D721Med (cell line): ENCODE measurements at regions not wholly inside any gene's neighbourhood (a gene's known extent, or its start where the extent isn't known, plus 50 kb on each side); places are given as distances from the start of the nearest gene placed in this dataset.
A peak's percentile ranks its signal among the peaks of the same experiment; 100 is the strongest.
"Not testable (repeated sequence)": the region's sequence is repeated elsewhere in the genome, so short reads cannot be mapped to it uniquely, and the experiment has no call there.

Experiments
- DNase-seq: peaks from one replicate; pipeline ENCODE4 v3.0.0; 2011; ENCODE audit warnings: low spot score; ENCODE audit not compliant: insufficient read length
- FAIRE-seq: peaks from 2 replicates; lab custom pipeline; 2011; peaks lifted over from hg19 to GRCh38; lab: Jason Lieb, UNC
- TF ChIP-seq, protein P1 (sequence below): IDR thresholded peaks from 2 replicates; pipeline ENCODE4 v1.5.1; 2012; ENCODE audit warnings: mild to moderate bottlenecking, control low read depth; ENCODE audit not compliant: insufficient read depth; ENCODE audit errors: missing control alignments

DNA sequence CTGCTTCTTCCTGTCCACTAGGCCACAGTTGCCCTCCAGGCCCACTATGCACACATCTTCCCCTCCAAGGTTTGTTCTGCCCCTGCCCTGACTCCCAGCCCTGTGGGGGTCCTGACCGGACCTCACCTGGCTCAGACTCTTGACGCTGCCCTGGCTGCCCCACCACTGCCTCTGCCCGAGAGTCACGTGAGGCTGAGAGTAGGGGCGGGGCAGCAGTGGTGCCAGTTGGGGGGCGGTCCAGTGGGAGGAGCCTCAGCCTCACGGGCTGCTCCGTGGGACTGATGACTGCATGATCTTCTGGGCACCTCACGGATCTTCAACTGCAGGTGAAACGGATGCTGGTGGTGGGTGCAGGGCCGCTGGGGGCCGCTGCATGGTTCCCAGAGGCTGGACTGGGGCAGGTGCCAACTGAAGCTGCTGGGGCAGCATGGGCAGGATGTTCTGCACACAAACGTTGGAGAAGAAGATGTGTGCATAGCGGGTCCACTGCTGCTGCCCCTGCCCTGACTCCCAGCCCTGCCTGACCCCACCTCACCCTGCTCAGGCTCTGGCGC, 77.6 kb downstream of the HHIPL2 start:
- not testable (repeated sequence) for DNase-seq

GRCh38 chr1:222466150-222466865, 81.6 kb downstream of the HHIPL2 start:
- FAIRE-seq, result no peak
- TF ChIP-seq, protein P1, sequence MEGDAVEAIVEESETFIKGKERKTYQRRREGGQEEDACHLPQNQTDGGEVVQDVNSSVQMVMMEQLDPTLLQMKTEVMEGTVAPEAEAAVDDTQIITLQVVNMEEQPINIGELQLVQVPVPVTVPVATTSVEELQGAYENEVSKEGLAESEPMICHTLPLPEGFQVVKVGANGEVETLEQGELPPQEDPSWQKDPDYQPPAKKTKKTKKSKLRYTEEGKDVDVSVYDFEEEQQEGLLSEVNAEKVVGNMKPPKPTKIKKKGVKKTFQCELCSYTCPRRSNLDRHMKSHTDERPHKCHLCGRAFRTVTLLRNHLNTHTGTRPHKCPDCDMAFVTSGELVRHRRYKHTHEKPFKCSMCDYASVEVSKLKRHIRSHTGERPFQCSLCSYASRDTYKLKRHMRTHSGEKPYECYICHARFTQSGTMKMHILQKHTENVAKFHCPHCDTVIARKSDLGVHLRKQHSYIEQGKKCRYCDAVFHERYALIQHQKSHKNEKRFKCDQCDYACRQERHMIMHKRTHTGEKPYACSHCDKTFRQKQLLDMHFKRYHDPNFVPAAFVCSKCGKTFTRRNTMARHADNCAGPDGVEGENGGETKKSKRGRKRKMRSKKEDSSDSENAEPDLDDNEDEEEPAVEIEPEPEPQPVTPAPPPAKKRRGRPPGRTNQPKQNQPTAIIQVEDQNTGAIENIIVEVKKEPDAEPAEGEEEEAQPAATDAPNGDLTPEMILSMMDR, result no peak

More for the DNA sequence above, 77.6 kb downstream of the HHIPL2 start:
- not testable (repeated sequence) for FAIRE-seq

GRCh38 chr1:222465211-222466041, 82.5 kb downstream of the HHIPL2 start:
- DNase-seq, result peak; percentile 86
- no peak for FAIRE-seq
- TF ChIP-seq, protein P1, result peak; percentile 99

More at GRCh38 chr1:222466150-222466865, 81.6 kb downstream of the HHIPL2 start:
- DNase-seq, result no peak

GRCh38 chr1:222464841-222465210, 83.1 kb downstream of the HHIPL2 start:
- TF ChIP-seq, protein P1, result no peak
- DNase-seq (no peak), FAIRE-seq (no peak)

DNA sequence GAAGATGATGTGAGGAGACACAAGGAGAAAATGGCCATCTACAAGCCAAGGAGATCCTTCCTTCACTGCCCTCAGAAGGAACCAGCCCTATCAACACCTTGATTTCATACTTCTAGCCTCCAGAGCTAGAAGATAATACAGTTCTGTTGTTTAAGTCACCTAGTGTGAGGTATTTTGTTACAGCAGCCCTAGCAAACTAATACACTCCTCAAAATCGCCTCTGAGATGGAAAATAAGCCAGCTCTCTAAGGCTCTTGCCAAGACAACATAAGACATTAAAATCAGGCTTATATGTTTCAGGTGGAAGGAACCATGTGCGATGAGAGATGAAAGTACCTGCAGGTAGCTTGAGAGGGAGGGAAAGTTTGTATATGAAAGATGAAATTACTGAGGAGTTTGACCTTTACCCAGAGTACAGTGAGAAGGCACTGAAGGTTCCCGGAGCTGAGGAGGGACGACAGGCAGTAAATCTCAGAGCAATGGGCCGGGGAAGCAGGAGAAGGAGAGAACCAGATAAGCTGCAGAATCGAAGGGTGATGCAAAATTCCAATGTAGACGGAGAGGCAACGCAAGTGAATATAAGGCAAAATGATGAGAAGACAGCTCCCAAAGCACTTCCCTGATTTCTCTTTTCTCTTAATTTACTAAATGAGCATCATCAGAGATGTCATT, 84.7 kb downstream of the HHIPL2 start:
- no peak for FAIRE-seq
- DNase-seq, result no peak
- TF ChIP-seq, protein P1, result no peak

DNA sequence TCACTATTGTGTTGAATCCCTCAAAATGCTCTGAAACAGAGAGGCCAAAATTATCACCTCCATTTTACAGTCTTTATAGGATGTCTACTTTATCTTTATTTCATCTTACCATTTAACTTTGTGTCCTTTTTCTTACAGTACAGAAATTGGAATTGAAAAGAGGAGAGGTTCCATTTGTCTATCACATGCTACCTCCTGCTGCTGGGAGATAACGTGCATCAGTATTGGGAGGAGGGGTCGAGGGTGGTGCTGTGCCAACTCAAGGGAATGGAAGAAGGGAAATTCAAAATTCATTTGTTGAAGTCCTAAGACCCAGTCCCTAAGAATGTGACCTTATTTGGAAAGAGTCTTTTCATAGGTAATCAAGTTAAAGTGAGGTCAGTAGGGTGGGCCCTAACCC, 85.3 kb downstream of the HHIPL2 start:
- DNase-seq (no peak), FAIRE-seq (no peak)
- TF ChIP-seq, protein P1, result no peak

DNA sequence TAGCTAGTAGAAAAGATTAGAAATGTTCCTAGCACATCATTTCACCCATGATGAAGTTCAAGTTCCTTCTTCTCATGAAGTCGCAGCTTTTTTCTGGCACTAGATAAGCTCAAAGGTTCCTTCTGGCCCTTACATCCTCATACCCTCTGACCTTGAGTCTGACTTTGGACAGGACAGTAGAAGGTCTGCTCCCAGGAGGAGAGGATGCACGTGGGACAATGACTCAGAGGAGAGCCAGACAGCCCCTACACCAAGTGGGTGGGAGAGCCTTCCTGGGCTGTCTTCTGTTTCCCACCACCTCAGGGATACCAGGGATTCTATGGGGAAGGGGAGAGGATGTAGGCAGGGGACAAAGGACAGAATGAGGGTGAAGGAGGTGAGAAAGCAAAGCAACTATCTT, 86.0 kb downstream of the HHIPL2 start:
- FAIRE-seq, result no peak
- TF ChIP-seq, protein P1, result no peak

More for the DNA sequence above, 86.0 kb downstream of the HHIPL2 start:
- no peak for DNase-seq
